H1 (cell line): ENCODE measurements at regions not wholly inside any gene's neighbourhood (a gene's known extent, or its start where the extent isn't known, plus 50 kb on each side); places are given as distances from the start of the nearest gene placed in this dataset.

ENCODE experiments used
- CBX5 ChIP-seq: fragments of 300-800, 300-1000 bp; sonication (generic); IDR thresholded peaks from 2 replicates; pipeline ENCODE4 v1.7.1; 2016; ENCODE audit warnings: antibody characterized with exemption, low read length, low read depth
- CBX8 ChIP-seq: fragments of 300-800, 300-1000 bp; sonication (generic); IDR thresholded peaks from 2 replicates; pipeline ENCODE4 v1.7.1; 2016; ENCODE audit warnings: low read depth, low read length, borderline replicate concordance
- CHD7 ChIP-seq: fragments of 300-600 bp; sonication (generic); IDR thresholded peaks from 2 replicates; pipeline ENCODE4 v1.7.1; 2012; ENCODE audit warnings: low read length, moderate library complexity, mild to moderate bottlenecking, inconsistent platforms; ENCODE audit not compliant: insufficient replicate concordance
- E2F6 ChIP-seq: IDR thresholded peaks from 2 replicates; pipeline ENCODE4 v1.6.1; 2012; ENCODE audit warnings: inconsistent platforms
- SIRT6 ChIP-seq: IDR thresholded peaks from one replicate; pipeline ENCODE4 v1.7.1; 2012; ENCODE audit warnings: low read length, inconsistent platforms
- TAF7 ChIP-seq: optimal IDR thresholded peaks from 2 replicates; pipeline ENCODE3; 2011; ENCODE audit warnings: low read depth, mild to moderate bottlenecking, inconsistent platforms, low read length, moderate library complexity, borderline replicate concordance

DNA sequence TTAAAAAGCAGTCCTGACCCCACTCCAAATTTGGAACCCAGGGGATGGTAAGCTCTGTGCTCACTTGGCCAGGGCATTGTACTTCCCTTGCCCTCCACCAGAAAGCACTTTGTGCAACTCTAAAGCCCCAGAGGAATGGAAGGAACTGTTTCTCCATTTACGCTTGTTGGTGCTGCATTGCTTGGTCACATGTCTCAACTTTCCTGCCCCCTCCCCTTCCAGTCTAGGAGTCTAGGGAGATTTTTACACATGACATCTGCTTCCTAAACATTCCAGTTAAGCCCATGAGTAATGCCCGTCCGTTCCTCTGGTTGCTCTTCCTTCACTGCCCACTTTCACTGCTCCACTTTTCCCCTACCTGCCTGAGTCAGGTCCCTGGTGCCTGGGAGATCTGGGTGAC, 92.6 kb upstream of the MAP1LC3B2 start (continued):
- no peak for TF ChIP-seq CHD7
- no peak for TF ChIP-seq TAF7
- no peak for TF ChIP-seq CBX5
- TF ChIP-seq E2F6: no peak
- TF ChIP-seq CBX8: no peak
- no peak for TF ChIP-seq SIRT6
